ENCODE measurements at regions not wholly inside any gene's neighbourhood (a gene's known extent, or its start where the extent isn't known, plus 50 kb on each side); places are given as distances from the start of the nearest gene placed in this dataset.

DNA sequence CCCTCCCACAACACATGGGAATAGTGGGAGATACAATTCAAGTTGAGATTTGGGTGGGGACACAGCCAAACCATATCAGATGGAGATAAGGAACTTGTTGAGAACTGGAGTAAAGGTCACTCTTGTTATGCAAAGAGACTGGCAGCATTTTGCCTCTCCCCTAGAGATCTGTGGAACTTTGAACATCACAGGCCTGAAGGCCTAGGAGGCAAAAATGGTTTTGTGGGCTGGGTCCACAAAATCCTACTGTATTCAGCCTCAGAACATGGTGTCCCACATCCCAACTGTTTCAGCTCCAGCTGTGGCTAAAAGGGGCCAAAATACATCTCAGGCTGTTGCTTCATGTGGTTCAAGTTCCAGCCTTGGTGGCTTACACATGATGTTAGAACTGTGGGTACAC is 1247.8 kb upstream of the IGFBP7 start:
- DNase-seq (no peak), ATAC-seq (no peak)
- no peaks in the 10 kb centered on the region for H3K27me3 ChIP-seq (ENCODE audit: low read length)
- no peaks in the 10 kb centered on the region for H4K20me1 ChIP-seq (ENCODE audit: low read length)
- no peak overlapping the region for H3K9ac ChIP-seq (ENCODE audit: low read length)
- no peaks in the 10 kb centered on the region for H3K9me2 ChIP-seq (replicated peaks; ENCODE audit: low read length)
- no peak overlapping the region for H2AFZ ChIP-seq (ENCODE audit: low read length)
- H3K4me2 ChIP-seq (ENCODE audit: low read length): no peak overlapping the region
- H3F3A ChIP-seq (ENCODE audit: low read length, unreplicated experiment): no peaks in the 10 kb centered on the region
- H3K27ac ChIP-seq (ENCODE audit: low read length): no peak overlapping the region
- TF ChIP-seq, protein P1, sequence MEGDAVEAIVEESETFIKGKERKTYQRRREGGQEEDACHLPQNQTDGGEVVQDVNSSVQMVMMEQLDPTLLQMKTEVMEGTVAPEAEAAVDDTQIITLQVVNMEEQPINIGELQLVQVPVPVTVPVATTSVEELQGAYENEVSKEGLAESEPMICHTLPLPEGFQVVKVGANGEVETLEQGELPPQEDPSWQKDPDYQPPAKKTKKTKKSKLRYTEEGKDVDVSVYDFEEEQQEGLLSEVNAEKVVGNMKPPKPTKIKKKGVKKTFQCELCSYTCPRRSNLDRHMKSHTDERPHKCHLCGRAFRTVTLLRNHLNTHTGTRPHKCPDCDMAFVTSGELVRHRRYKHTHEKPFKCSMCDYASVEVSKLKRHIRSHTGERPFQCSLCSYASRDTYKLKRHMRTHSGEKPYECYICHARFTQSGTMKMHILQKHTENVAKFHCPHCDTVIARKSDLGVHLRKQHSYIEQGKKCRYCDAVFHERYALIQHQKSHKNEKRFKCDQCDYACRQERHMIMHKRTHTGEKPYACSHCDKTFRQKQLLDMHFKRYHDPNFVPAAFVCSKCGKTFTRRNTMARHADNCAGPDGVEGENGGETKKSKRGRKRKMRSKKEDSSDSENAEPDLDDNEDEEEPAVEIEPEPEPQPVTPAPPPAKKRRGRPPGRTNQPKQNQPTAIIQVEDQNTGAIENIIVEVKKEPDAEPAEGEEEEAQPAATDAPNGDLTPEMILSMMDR (conservative IDR thresholded peaks at IDR 0.05; ENCODE audit: low read depth, low read length): no peak
- TF ChIP-seq EZH2 (IDR thresholded peaks at IDR 0.05; ENCODE audit: low read length, unreplicated experiment) (no peak), EZH2phosphoT487 (IDR thresholded peaks at IDR 0.05; ENCODE audit: borderline replicate concordance, low read length) (no peak)
- H3K9me3 ChIP-seq (ENCODE audit: low read length): peaks cover 38% of the 10 kb centered on the region
- no peaks in the 10 kb centered on the region for H3K4me1 ChIP-seq (ENCODE audit: insufficient read depth, low read length)
- POLR2A ChIA-PET (ENCODE audit: unreplicated experiment): no interaction called here
- no TSS peak for BruUV-seq (replicated peaks)
- H3K4me3 ChIP-seq (ENCODE audit: low read length): no peak overlapping the region
- no peaks in the 10 kb centered on the region for H3K79me2 ChIP-seq (ENCODE audit: low read length)
- intact Hi-C loops (cut with micrococcal nuclease): no loop called here
- CTCF ChIA-PET: no interaction called here
- no peaks in the 10 kb centered on the region for H3K36me3 ChIP-seq (ENCODE audit: low read depth, low read length)

DNA sequence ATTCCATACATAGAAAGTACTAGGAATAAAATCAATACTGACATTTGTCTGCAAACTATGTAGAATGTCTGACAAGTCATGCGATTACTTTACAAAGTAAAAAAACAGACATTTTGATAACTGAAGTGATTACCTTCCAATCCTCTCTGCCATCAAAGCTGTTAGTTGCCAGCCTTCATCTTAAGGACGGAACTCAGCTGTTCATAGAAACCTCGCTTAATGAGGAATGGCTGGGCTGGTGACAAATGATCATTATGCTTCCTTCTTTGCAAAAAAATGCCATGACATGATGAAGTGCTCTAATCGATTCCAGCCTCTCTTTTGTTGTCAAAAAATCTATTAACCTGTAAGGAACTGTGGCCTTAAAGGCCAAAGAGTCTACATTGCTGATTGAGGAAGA is 1214.9 kb upstream of the IGFBP7 start:
- Histone ChIP-seq H3K9ac (ENCODE audit: low read length) (no peak overlapping the region), H3K9me2 (replicated peaks; ENCODE audit: low read length) (no peaks in the 10 kb centered on the region), H3K4me3 (ENCODE audit: low read length) (no peak overlapping the region), H3K9me3 (ENCODE audit: low read length) (no peaks in the 10 kb centered on the region), H3K36me3 (ENCODE audit: low read depth, low read length) (no peaks in the 10 kb centered on the region), H4K20me1 (ENCODE audit: low read length) (no peaks in the 10 kb centered on the region), H3K4me1 (ENCODE audit: insufficient read depth, low read length) (no peaks in the 10 kb centered on the region), H3K79me2 (ENCODE audit: low read length) (no peaks in the 10 kb centered on the region), H3F3A (ENCODE audit: low read length, unreplicated experiment) (no peaks in the 10 kb centered on the region), H3K27me3 (ENCODE audit: low read length) (no peaks in the 10 kb centered on the region), H2AFZ (ENCODE audit: low read length) (no peak overlapping the region), H3K27ac (ENCODE audit: low read length) (no peak overlapping the region), H3K4me2 (ENCODE audit: low read length) (no peak overlapping the region)
- no TSS peak for BruUV-seq (replicated peaks)
- CTCF ChIA-PET: no interaction called here
- TF ChIP-seq EZH2phosphoT487 (IDR thresholded peaks at IDR 0.05; ENCODE audit: borderline replicate concordance, low read length): no peak
- TF ChIP-seq, protein P1 (conservative IDR thresholded peaks at IDR 0.05; ENCODE audit: low read depth, low read length): no peak
- TF ChIP-seq EZH2 (IDR thresholded peaks at IDR 0.05; ENCODE audit: low read length, unreplicated experiment): no peak
- DNase-seq (no peak), ATAC-seq (no peak)
- POLR2A ChIA-PET (ENCODE audit: unreplicated experiment): no interaction called here
- intact Hi-C loops (cut with micrococcal nuclease): no loop called here

DNA sequence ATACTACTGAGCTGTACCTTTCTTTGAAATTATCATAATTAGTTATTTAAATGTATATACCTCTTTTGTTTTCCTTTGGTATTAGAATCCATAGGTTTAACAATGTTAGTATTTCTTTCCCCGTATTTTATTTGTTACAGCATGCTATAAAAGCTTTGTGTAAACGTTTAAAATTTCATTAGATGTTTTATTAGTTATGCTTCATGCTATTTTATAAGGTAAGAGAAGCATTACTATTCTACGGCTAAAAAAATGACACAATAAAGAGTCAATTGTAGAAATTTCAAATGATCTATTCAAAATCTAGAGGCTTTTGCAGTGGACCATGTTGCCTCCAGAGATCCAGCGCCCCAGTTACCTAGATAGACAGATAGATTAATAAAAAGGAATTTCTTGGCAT is 1203.3 kb upstream of the IGFBP7 start:
- intact Hi-C loops (cut with micrococcal nuclease): no loop called here
- no peak overlapping the region for H3K4me3 ChIP-seq (ENCODE audit: low read length)
- H3K4me2 ChIP-seq (ENCODE audit: low read length): no peak overlapping the region
- no peaks in the 10 kb centered on the region for H3K27me3 ChIP-seq (ENCODE audit: low read length)
- no peak overlapping the region for H2AFZ ChIP-seq (ENCODE audit: low read length)
- no peak overlapping the region for H3K27ac ChIP-seq (ENCODE audit: low read length)
- ChIA-PET POLR2A (ENCODE audit: unreplicated experiment) (no interaction called here), CTCF (no interaction called here)
- H3F3A ChIP-seq (ENCODE audit: low read length, unreplicated experiment): no peaks in the 10 kb centered on the region
- H3K9ac ChIP-seq (ENCODE audit: low read length): no peak overlapping the region
- DNase-seq: peak; percentile 13
- no peaks in the 10 kb centered on the region for H3K9me2 ChIP-seq (replicated peaks; ENCODE audit: low read length)
- peak; percentile 83 for ATAC-seq
- H4K20me1 ChIP-seq (ENCODE audit: low read length): no peaks in the 10 kb centered on the region
- H3K4me1 ChIP-seq (ENCODE audit: insufficient read depth, low read length): no peaks in the 10 kb centered on the region
- no TSS peak for BruUV-seq (replicated peaks)
- H3K36me3 ChIP-seq (ENCODE audit: low read depth, low read length): no peaks in the 10 kb centered on the region
- no peaks in the 10 kb centered on the region for H3K9me3 ChIP-seq (ENCODE audit: low read length)
- TF ChIP-seq, protein P1 (conservative IDR thresholded peaks at IDR 0.05; ENCODE audit: low read depth, low read length): no peak
- no peak for TF ChIP-seq EZH2phosphoT487 (IDR thresholded peaks at IDR 0.05; ENCODE audit: borderline replicate concordance, low read length)
- TF ChIP-seq EZH2 (IDR thresholded peaks at IDR 0.05; ENCODE audit: low read length, unreplicated experiment): no peak
- H3K79me2 ChIP-seq (ENCODE audit: low read length): no peaks in the 10 kb centered on the region

All from PC-3 (cell line).